ENCODE measurements at regions not wholly inside any gene's neighbourhood (a gene's known extent, or its start where the extent isn't known, plus 50 kb on each side); places are given as distances from the start of the nearest gene placed in this dataset.

GRCh38 chr15:81596159-81596865 lies 222.3 kb upstream of the TMC3 start:
- DNase-seq (ENCODE audit: low spot score) = no peak

GRCh38 chr15:81595752-81596151 lies 221.7 kb upstream of the TMC3 start:
- DNase-seq (ENCODE audit: low spot score) = no peak

DNA sequence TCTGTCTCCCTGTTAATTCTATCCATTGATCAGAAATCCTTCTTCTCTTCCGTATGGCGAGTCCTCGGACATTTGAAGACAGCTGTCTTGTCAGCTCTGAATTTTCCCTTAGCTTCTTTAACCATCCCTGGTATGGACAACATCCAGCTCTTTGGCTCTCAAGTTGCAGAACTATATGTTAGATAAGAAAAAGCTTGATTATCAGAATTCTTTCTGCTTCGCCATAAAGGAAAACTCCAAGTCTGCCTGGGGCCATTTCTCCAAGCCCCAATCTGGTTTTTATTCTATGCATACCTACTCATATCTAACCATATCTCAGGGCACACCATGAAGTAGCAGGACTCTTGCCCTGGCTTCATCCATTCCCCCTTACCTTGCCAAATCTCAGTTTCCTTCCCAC lies 215.7 kb upstream of the TMC3 start:
- DNase-seq (ENCODE audit: low spot score) = no peak

DNA sequence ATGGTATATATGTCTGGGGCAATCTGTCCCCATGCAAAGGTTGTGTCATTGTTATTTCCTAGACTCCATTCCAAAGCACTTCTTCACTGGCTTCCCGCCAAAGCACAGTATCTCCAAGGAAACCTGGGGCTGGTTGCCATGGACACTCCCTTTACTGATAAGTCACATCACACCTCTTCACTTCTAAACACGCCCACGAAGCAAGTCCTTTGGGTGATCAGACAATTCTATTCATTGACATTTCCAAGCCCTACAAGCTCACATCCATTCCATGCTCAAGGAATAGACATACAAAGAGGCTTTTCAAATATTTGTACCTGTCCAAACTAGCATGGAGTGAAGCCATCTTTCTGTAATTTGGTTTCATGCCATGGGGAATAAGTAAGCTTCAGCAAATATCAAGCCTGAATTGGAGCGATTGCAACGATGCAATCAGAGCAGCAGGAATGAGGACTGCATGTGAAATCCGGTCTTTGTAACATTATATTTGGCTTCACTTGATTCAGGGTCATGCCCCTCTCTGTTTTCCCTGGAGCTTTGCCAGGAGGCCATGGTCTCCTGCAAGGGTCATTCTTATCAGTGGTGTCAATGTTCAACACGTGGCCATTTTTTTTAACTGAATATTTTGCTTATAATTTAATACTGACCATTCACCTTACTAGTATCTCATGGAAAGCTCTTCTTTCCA lies 201.6 kb upstream of the TMC3 start:
- no peak for DNase-seq (ENCODE audit: low spot score)

DNA sequence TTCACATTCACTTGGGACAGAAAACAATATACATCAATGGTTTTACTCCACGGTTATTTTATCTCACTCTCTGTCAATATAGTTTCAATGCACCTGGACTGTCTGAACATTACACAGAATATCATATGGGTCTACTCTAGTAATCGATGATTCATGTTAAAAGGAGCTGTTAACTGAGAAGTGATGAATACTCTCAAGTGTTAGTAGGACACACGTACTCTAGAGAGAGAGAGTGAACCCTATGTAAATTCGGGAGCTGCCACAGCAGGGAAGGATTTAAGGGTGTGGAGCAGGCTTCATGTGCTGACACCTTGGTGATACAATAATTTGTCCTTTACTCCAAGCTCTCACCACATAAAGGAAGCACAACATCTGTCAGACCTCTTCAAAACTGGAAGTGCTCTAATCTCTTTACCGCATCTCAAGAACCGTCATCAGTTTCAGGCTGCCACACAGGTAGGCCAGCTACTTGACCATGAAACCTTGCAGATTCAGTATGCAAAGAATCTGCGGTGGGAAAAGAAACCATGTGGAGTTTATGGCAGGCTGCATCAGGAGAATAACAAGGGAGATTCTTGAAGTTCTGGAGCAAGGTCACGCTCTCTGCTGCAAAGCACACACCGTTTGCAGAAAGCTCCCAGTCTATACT lies 199.2 kb upstream of the TMC3 start:
- no peak for DNase-seq (ENCODE audit: low spot score)

DNA sequence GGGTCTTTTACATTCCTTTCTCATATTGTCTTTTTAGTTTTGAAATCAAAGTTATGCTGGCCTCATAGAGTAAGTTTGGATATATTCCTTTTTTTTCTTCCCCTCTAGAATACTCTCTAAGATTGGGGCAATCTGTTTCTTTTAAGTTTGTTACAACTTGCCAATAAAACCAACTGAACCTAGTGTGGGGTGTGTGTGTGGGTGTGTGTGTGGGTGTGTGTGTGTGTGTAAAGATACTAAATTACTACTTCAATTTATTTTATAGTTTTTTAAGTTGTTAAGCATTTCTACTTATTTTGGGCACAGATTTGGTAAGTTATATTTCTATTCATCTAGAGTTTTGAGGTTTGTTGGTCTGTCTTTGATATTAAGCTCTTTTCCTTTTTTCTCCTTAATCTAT lies 198.2 kb upstream of the TMC3 start:
- DNase-seq (ENCODE audit: low spot score) = no peak

DNA sequence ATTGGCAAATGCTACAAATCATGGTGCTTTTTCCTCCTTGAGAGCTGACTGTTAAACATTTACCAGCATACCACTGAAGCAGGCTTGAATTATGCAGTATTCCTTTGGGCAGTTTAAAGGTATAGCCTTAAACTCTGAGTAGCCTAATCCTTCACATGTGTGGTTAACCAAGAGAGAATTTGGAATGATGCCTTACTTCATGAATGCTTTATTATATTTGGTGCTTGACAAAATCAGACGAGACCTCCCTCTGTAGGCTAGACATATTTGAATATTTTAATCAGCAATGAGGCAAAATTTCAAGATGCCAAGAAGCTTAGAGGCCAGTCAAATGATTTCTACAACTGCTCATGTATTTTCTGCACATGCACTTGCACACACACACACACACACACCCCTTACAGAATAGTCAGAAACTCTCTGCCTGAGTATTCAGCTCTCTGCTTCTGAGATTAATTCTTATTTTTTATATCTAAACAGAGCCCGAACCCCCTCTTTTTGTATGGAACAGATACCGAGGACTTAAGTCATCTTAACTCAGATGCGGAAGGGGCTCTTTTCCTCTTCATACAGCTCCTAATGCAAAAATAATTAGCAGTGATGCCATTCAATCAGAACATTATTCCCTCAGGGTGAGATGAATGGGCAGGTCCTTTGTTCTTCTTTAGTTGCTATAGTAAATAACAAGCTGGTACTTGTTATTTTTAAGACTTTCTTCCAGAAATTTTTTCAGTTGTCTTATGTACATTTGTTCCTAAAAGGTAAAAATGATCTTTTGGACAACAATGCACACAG lies 195.5 kb upstream of the TMC3 start:
- no peak for DNase-seq (ENCODE audit: low spot score)

GRCh38 chr15:81567924-81568323 lies 193.9 kb upstream of the TMC3 start:
- DNase-seq (ENCODE audit: low spot score) = no peak

GRCh38 chr15:81562986-81563385 lies 189.0 kb upstream of the TMC3 start:
- no peak for DNase-seq (ENCODE audit: low spot score)

DNA sequence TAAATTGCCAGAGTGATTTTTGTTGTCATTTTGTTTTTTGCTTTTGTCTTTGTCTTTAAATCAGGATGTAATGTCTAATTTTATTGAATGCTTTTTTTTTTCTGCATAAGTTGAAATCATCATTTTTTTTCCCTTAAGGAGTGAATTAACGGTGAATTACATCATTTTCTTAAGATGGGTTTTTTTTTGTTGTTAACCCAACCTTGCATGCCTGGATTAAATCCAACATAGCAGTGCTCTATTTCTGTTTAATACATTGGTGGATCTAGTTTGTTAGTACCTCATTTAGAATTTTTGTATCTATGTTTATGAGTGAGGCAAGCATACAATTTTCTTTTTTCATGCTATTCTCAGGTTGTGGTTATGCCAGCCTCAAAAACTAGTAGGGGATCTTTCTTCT lies 186.4 kb upstream of the TMC3 start:
- no peak for DNase-seq (ENCODE audit: low spot score)

DNA sequence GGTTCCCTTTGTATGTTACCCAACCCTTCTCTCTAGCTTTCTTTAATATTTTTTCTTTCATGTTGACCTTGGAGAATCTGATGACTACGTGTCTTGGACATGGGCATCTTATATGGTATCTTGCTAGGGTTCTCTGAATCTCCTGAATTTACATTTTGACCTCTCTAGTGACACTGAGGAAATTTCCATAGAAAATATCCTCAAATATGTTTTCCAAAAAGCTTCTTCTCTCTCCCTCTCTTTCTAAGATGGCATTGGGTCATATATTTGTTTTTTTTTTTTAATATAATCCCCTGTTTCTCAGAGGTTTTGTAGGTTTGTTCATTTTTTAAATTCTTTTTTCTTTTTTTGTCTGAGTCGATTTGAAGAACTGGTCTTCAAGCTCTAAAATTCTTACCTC lies 184.0 kb upstream of the TMC3 start:
- no peak for DNase-seq (ENCODE audit: low spot score)

DNA sequence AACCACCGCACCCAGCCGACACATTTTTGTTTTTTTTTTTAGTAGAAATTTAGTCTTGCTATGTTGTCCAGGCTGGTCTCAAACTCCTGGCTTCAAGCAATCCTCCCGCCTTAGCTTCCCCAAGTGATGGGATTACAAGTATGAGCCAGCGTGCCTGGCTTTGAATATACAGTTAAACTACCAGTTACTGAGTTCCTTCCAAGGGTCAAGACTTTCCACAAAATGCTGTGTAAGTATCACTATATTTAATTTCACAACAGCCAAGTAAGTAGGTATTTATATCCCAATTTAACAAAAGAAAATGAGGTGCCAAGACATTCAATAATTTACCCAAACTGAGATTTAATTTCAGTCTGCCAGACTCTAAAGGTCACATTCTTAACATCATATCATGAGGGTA lies 181.3 kb upstream of the TMC3 start:
- DNase-seq (ENCODE audit: low spot score) = no peak

DNA sequence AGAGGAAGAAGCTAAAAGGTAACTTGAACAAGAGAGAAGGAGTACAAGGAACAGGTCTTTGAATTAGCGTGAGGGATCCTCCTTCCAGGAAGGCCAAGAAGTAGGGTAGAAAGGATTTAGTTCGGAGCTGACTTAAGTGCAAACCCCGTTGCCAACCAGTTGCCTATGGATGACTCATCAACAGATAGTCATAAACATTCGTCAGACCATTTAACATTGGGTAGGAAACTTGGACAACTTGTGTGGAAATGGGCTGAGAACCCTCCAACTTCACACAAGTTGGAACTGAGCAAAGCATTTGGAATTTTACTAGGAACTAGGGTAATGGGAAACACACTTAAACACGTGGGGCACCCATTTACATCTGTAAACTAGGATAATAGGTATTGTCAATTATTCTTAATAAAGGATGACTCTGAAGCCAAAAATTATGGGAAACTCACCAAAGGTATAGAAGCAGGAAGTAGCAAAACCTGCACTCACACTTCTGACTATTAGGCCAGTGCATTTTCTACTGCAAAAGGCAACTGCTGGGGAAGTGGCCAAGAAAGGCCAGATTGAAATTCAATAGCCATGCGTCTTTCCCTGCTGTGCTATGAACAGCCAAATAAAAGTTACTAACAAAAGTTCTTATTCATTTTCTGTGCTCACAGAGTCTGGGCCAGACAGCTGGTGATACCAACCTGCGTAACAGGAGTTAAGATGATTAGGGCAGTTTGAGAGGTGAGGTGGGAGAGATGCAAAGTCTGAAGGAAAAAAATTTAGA lies 174.5 kb upstream of the TMC3 start:
- DNase-seq (ENCODE audit: low spot score) = no peak

DNA sequence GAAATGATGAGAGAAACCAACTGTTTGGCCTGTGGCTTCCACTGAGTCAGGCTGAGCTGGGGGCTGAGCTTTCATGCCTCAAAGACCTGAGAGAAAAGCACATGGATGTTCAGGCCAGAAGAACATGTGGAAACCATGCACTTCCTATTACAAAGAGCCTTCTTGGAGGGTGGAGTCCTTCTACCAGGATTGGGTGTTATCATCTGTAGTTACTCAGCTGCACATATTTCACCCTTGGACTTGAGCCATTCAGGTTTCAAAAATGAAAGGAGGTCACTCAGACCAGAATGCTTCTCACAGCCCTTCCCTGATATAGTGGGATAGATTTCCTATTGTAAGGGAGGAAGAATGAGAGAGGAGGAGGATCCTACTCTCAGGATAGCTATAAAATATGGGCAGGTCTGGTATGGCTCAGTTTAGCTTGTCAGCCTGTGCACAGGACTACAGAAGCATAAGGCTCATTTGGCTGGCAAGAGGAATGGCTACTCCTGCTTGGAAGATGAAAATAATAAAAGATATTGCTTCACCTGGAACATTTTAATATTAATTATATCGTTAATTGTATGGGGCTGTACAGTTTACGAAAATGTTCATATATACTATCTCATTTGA lies 173.6 kb upstream of the TMC3 start:
- DNase-seq (ENCODE audit: low spot score) = no peak

GRCh38 chr15:81544385-81544784 lies 170.4 kb upstream of the TMC3 start:
- no peak for DNase-seq (ENCODE audit: low spot score)

- DNase-seq (ENCODE audit: low spot score) = no peak
Observed at GRCh38 chr15:81540909-81541308, 166.9 kb upstream of the TMC3 start.

DNA sequence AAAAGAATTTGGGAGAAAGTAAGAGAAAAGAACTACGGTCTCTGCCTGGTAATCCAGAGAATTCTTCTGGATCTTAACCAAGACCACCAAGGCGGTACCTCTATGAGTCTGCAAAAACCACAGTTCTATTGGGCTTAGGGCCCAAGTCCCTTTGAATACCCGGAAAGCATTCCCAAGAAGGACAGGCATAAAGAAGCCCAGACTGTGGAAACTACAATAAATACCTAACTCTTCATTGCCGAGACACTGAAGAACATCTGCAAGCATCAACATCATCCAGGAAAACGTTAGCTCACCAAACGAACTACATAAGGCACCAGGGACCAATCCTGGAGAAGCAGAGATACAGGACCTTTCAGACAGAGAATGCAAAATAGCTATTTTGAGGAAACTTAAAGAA lies 162.3 kb upstream of the TMC3 start:
- no peak for DNase-seq (ENCODE audit: low spot score)

GRCh38 chr15:81534124-81534523 lies 160.1 kb upstream of the TMC3 start:
- DNase-seq (ENCODE audit: low spot score) = no peak

- no peak for DNase-seq (ENCODE audit: low spot score)
Observed at GRCh38 chr15:81532001-81532400, 158.0 kb upstream of the TMC3 start.

GRCh38 chr15:81531109-81531592 lies 157.1 kb upstream of the TMC3 start:
- no peak for DNase-seq (ENCODE audit: low spot score)

DNA sequence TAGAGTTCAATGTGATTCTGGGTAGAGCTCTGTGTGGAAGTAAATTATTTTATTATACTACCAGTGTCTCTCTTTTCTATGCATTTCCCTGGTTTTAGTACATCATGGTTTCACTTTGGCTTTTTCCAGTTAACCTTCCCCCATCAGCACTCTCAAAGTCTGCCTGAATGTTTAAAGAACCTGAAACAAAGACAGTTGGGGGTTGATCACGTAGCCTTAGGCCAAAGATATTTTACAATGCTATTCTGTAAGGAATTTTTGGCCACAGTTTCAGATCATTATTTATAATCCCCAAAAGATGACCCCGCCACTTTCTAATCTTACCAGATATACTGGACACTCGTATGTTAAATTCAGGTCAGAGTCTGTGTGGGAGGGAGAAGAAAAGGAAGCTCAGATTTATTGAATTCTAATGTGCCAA lies 156.3 kb upstream of the TMC3 start:
- no peak for DNase-seq (ENCODE audit: low spot score)
